SU-DHL-6 (cell line): ENCODE measurements at regions not wholly inside any gene's neighbourhood (a gene's known extent, or its start where the extent isn't known, plus 50 kb on each side); places are given as distances from the start of the nearest gene placed in this dataset.

Source experiments
- CTCF ChIP-seq: fragments of 200-600 bp; sonication (generic); IDR thresholded peaks from one replicate; pipeline ENCODE4 v1.5.1; 2017; ENCODE audit warnings: antibody characterized with exemption, mild to moderate bottlenecking, low read length, moderate library complexity; ENCODE audit not compliant: insufficient read depth, poor library complexity, severe bottlenecking
- EZH2phosphoT487 ChIP-seq: fragments of 200-600 bp; sonication (generic), shearing (Covaris generic); conservative IDR thresholded peaks from 2 replicates; pipeline ENCODE4 v1.6.1; 2018; ENCODE audit warnings: mild to moderate bottlenecking, antibody characterized with exemption, low read length, moderate library complexity, mixed read lengths

- TF ChIP-seq CTCF, result no peak
- TF ChIP-seq EZH2phosphoT487, result no peak
Measured at GRCh38 chr20:24411003-24411833, 58.2 kb upstream of the SYNDIG1 start.
